ENCODE measurements at regions not wholly inside any gene's neighbourhood (a gene's known extent, or its start where the extent isn't known, plus 50 kb on each side); places are given as distances from the start of the nearest gene placed in this dataset.
A peak's percentile ranks its signal among the peaks of the same experiment; 100 is the strongest.

- H3K79me2 ChIP-seq (ENCODE audit: control insufficient read depth, insufficient read depth, low read length), result no peaks in the 10 kb centered on the region
- no peak for FAIRE-seq
- ChIA-PET POLR2A (no interaction called here), CTCF (no interaction called here)
- no peaks in the 10 kb centered on the region for H3K9me1 ChIP-seq (replicated peaks; ENCODE audit: control insufficient read depth, extremely low read depth, insufficient read depth, low read length)
- H3K4me1 ChIP-seq (ENCODE audit: control insufficient read depth, extremely low read depth, insufficient read depth, low read length), result no peaks in the 10 kb centered on the region
- peaks cover 16 to 50% of the 10 kb centered on the region in 2 experiments for H3K27me3 ChIP-seq (ENCODE audit: control insufficient read depth in 2 of 2, insufficient read depth in 2 of 2, low read length in 2 of 2)
- no peaks in the 10 kb centered on the region for H3K9me3 ChIP-seq (replicated peaks; ENCODE audit: control insufficient read depth, insufficient read depth, low read length)
- H3K27ac ChIP-seq (ENCODE audit: insufficient read depth, low read depth, low read length), result no peak overlapping the region
- H3K36me3 ChIP-seq (ENCODE audit: control insufficient read depth in 2 of 2, extremely low read depth in 1 of 2, insufficient read depth in 2 of 2, low read length in 2 of 2), result no peaks in the 10 kb centered on the region
- dilution Hi-C loops (cut with MboI; ENCODE audit: extremely low pct_ligation_motif_present, low sequenced_read_pairs), result no loop called here
- intact Hi-C loops (cut with micrococcal nuclease), result no loop called here
- BruUV-seq (replicated peaks), result no TSS peak
- no peak overlapping the region for H3K4me2 ChIP-seq (ENCODE audit: insufficient read depth, low read length)
- no peak overlapping the region for H3K4me3 ChIP-seq (replicated peaks in 1 of 3; ENCODE audit: insufficient read depth in 1 of 3, low read depth in 1 of 3, low read length in 3 of 3)
- H2AFZ ChIP-seq (ENCODE audit: low read depth, low read length), result no peak overlapping the region
- DNase-seq (ENCODE audit: low read depth, low spot score), result no peak
- no peaks in the 10 kb centered on the region for H4K20me1 ChIP-seq (replicated peaks; ENCODE audit: control insufficient read depth, extremely low read depth, insufficient read depth, low read length)
- H3K9ac ChIP-seq (replicated peaks; ENCODE audit: extremely low read depth, insufficient read depth, low read length), result no peak overlapping the region
- TF ChIP-seq, protein P1, sequence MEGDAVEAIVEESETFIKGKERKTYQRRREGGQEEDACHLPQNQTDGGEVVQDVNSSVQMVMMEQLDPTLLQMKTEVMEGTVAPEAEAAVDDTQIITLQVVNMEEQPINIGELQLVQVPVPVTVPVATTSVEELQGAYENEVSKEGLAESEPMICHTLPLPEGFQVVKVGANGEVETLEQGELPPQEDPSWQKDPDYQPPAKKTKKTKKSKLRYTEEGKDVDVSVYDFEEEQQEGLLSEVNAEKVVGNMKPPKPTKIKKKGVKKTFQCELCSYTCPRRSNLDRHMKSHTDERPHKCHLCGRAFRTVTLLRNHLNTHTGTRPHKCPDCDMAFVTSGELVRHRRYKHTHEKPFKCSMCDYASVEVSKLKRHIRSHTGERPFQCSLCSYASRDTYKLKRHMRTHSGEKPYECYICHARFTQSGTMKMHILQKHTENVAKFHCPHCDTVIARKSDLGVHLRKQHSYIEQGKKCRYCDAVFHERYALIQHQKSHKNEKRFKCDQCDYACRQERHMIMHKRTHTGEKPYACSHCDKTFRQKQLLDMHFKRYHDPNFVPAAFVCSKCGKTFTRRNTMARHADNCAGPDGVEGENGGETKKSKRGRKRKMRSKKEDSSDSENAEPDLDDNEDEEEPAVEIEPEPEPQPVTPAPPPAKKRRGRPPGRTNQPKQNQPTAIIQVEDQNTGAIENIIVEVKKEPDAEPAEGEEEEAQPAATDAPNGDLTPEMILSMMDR (IDR thresholded peaks at IDR 0.05; ENCODE audit: extremely low read depth in 1 of 2, insufficient read depth in 1 of 2, low read depth in 1 of 2, low read length in 2 of 2), result peak in 1 of 2 donors; percentile 5
- no peak for TF ChIP-seq MAX (IDR thresholded peaks at IDR 0.05; ENCODE audit: insufficient read depth, insufficient read length)
Measured at GRCh38 chr12:46131732-46132469, 136.9 kb downstream of the SLC38A1 start.

DNA sequence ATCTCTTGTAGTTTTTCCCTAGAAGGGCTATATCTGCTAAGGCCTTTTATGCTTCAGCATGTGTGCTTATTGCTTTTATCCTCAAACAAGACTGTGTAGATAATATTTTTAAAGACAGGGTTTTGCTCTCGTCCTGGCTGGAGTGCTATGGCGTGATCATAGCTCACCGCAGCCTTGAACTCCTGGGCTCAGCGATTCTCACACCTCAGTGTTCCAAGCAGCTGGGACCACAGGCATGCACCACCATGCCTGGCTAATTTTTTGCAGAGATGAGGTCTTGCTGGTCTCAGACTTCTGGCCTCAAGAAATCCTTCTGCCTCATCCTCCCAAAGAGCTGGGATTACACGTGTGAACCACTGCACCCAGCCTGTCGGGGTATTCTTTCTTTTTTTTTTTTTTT, 137.3 kb upstream of the SCAF11 start:
- Histone ChIP-seq H3K27ac (ENCODE audit: insufficient read depth, low read depth, low read length) (no peak overlapping the region), H3K27me3 (ENCODE audit: control insufficient read depth in 2 of 2, insufficient read depth in 2 of 2, low read length in 2 of 2) (peaks cover 6 to 38% of the 10 kb centered on the region in 2 experiments), H3K79me2 (ENCODE audit: control insufficient read depth, insufficient read depth, low read length) (no peaks in the 10 kb centered on the region), H3K9me1 (replicated peaks; ENCODE audit: control insufficient read depth, extremely low read depth, insufficient read depth, low read length) (no peaks in the 10 kb centered on the region), H3K9me3 (replicated peaks; ENCODE audit: control insufficient read depth, insufficient read depth, low read length) (no peaks in the 10 kb centered on the region), H3K4me1 (ENCODE audit: control insufficient read depth, extremely low read depth, insufficient read depth, low read length) (peaks cover 4% of the 10 kb centered on the region), H2AFZ (ENCODE audit: low read depth, low read length) (no peak overlapping the region), H3K4me3 (replicated peaks in 1 of 3; ENCODE audit: insufficient read depth in 1 of 3, low read depth in 1 of 3, low read length in 3 of 3) (no peak overlapping the region), H3K9ac (replicated peaks; ENCODE audit: extremely low read depth, insufficient read depth, low read length) (no peak overlapping the region), H3K4me2 (ENCODE audit: insufficient read depth, low read length) (no peak overlapping the region), H4K20me1 (replicated peaks; ENCODE audit: control insufficient read depth, extremely low read depth, insufficient read depth, low read length) (no peaks in the 10 kb centered on the region), H3K36me3 (ENCODE audit: control insufficient read depth in 2 of 2, extremely low read depth in 1 of 2, insufficient read depth in 2 of 2, low read length in 2 of 2) (no peaks in the 10 kb centered on the region)
- ChIA-PET POLR2A (no interaction called here), CTCF (interaction anchor here (4.2 to 4.5 kb wide), 2 partner anchors 856 to 893 kb away, joined by 69 to 85 read pairs; no protein-coding TSS in a partner anchor)
- dilution Hi-C loops (cut with MboI; ENCODE audit: extremely low pct_ligation_motif_present, low sequenced_read_pairs) (no loop called here), intact Hi-C loops (cut with micrococcal nuclease) (loop anchor here (5.0 to 10.0 kb wide), 4 partner anchors 135 to 855 kb away; partner anchors contain the start of genes SCAF11 and SLC38A1)
- BruUV-seq (replicated peaks), result no TSS peak
- DNase-seq (ENCODE audit: low read depth, low spot score) (no peak), FAIRE-seq (no peak)
- TF ChIP-seq MYC (IDR thresholded peaks at IDR 0.05; ENCODE audit: low read depth, low read length) (no peak), POLR2A (IDR thresholded peaks at IDR 0.05; ENCODE audit: low read depth, low read length) (no peak), POLR2AphosphoS5 (IDR thresholded peaks at IDR 0.05; ENCODE audit: insufficient read depth, low read depth, low read length) (no peak), JUN (IDR thresholded peaks at IDR 0.05; ENCODE audit: borderline replicate concordance, insufficient read depth, insufficient read length, low read depth) (no peak), GATA2 (IDR thresholded peaks at IDR 0.05; ENCODE audit: insufficient read depth, insufficient read length, low read depth, low read length) (no peak), FOS (IDR thresholded peaks at IDR 0.05; ENCODE audit: borderline replicate concordance, insufficient read depth, low read length) (no peak), MAX (IDR thresholded peaks at IDR 0.05; ENCODE audit: insufficient read depth, insufficient read length) (no peak), EZH2 (IDR thresholded peaks at IDR 0.05; ENCODE audit: borderline replicate concordance, low read depth, low read length, severe bottlenecking) (no peak)
- TF ChIP-seq, protein P1 (IDR thresholded peaks at IDR 0.05; ENCODE audit: extremely low read depth in 1 of 2, insufficient read depth in 1 of 2, low read depth in 1 of 2, low read length in 2 of 2), result no peak

All from endothelial cell of umbilical vein (primary cell).